ENCODE measurements at regions not wholly inside any gene's neighbourhood (a gene's known extent, or its start where the extent isn't known, plus 50 kb on each side); places are given as distances from the start of the nearest gene placed in this dataset.

GRCh38 chr6:3654898-3655297 is 96.6 kb downstream of the PXDC1 start:
- TF ChIP-seq PKNOX1 (IDR thresholded peaks at IDR 0.05) (no peak), ARNT (IDR thresholded peaks at IDR 0.05) (no peak), SP1 (IDR thresholded peaks at IDR 0.05) (no peak), NFRKB (IDR thresholded peaks at IDR 0.05) (no peak), HDGF (IDR thresholded peaks at IDR 0.05; ENCODE audit: borderline replicate concordance) (no peak), TARDBP (IDR thresholded peaks at IDR 0.05) (no peak), L3MBTL2 (conservative IDR thresholded peaks at IDR 0.05) (no peak), ZNF384 (IDR thresholded peaks at IDR 0.05) (no peak), ELF4 (IDR thresholded peaks at IDR 0.05) (no peak), FOXA1 (IDR thresholded peaks at IDR 0.05) (no peak), FOXK2 (IDR thresholded peaks at IDR 0.05) (no peak), SUZ12 (IDR thresholded peaks at IDR 0.05) (no peak), FOXM1 (IDR thresholded peaks at IDR 0.05; ENCODE audit: borderline replicate concordance) (no peak)
- CTCF ChIA-PET: no interaction called here
- DNase-seq (ENCODE audit: extremely low spot score): no peak
- POLR2A ChIA-PET: interaction anchor here (0.7 kb wide), 1 partner anchor 29 kb away, joined by 3 read pairs; no protein-coding TSS in a partner anchor

GRCh38 chr6:3654436-3654835 is 97.1 kb downstream of the PXDC1 start:
- TF ChIP-seq L3MBTL2 (conservative IDR thresholded peaks at IDR 0.05) (no peak), FOXM1 (IDR thresholded peaks at IDR 0.05; ENCODE audit: borderline replicate concordance) (no peak), CTBP1 (IDR thresholded peaks at IDR 0.05; ENCODE audit: borderline replicate concordance) (no peak)
- DNase-seq (ENCODE audit: extremely low spot score): no peak
- CTCF ChIA-PET: no interaction called here
- POLR2A ChIA-PET: no interaction called here

- TF ChIP-seq SP1 (IDR thresholded peaks at IDR 0.05): no peak
- no peak for TF ChIP-seq ARNT (IDR thresholded peaks at IDR 0.05)
- TF ChIP-seq PKNOX1 (IDR thresholded peaks at IDR 0.05): no peak
- no peak for TF ChIP-seq FOXK2 (IDR thresholded peaks at IDR 0.05)
- TF ChIP-seq SUZ12 (IDR thresholded peaks at IDR 0.05): no peak
- no peak for TF ChIP-seq BHLHE40 (IDR thresholded peaks at IDR 0.05; ENCODE audit: borderline replicate concordance)
- TF ChIP-seq NFRKB (IDR thresholded peaks at IDR 0.05): no peak
- TF ChIP-seq CTBP1 (IDR thresholded peaks at IDR 0.05; ENCODE audit: borderline replicate concordance): no peak
- no peak for TF ChIP-seq ZNF384 (IDR thresholded peaks at IDR 0.05)
- TF ChIP-seq FOXA1 (IDR thresholded peaks at IDR 0.05): no peak
- TF ChIP-seq LEF1 (IDR thresholded peaks at IDR 0.05; ENCODE audit: borderline replicate concordance): no peak
- TF ChIP-seq HDGF (IDR thresholded peaks at IDR 0.05; ENCODE audit: borderline replicate concordance): no peak
- TF ChIP-seq L3MBTL2 (conservative IDR thresholded peaks at IDR 0.05): no peak
- CTCF ChIA-PET: no interaction called here
- DNase-seq (ENCODE audit: extremely low spot score): no peak
- POLR2A ChIA-PET: no interaction called here
These were observed 97.9 kb downstream of the PXDC1 start for GRCh38 chr6:3653528-3654070.

GRCh38 chr6:3651698-3652229 is 99.7 kb downstream of the PXDC1 start:
- DNase-seq (ENCODE audit: extremely low spot score): no peak
- no peak for TF ChIP-seq TARDBP (IDR thresholded peaks at IDR 0.05)
- TF ChIP-seq FOXM1 (IDR thresholded peaks at IDR 0.05; ENCODE audit: borderline replicate concordance): no peak
- no peak for TF ChIP-seq BHLHE40 (IDR thresholded peaks at IDR 0.05; ENCODE audit: borderline replicate concordance)
- TF ChIP-seq FOXA1 (IDR thresholded peaks at IDR 0.05): no peak
- TF ChIP-seq SP1 (IDR thresholded peaks at IDR 0.05): no peak
- TF ChIP-seq CTBP1 (IDR thresholded peaks at IDR 0.05; ENCODE audit: borderline replicate concordance): no peak
- TF ChIP-seq HDGF (IDR thresholded peaks at IDR 0.05; ENCODE audit: borderline replicate concordance): no peak
- TF ChIP-seq SUZ12 (IDR thresholded peaks at IDR 0.05): no peak
- no peak for TF ChIP-seq L3MBTL2 (conservative IDR thresholded peaks at IDR 0.05)
- no peak for TF ChIP-seq FOXK2 (IDR thresholded peaks at IDR 0.05)
- no peak for TF ChIP-seq NFRKB (IDR thresholded peaks at IDR 0.05)
- ChIA-PET POLR2A (no interaction called here), CTCF (interaction anchor here (1.1 kb wide), 1 partner anchor 8 kb away, joined by 4 read pairs; no protein-coding TSS in a partner anchor)

- CTCF ChIA-PET: interaction anchor here (0.5 to 1.2 kb wide), 3 partner anchors 9 to 627 kb away, joined by 3 to 4 read pairs (median 4); no protein-coding TSS in a partner anchor
- DNase-seq (ENCODE audit: extremely low spot score): no peak
- POLR2A ChIA-PET: no interaction called here
- TF ChIP-seq SP1 (IDR thresholded peaks at IDR 0.05) (no peak), TARDBP (IDR thresholded peaks at IDR 0.05) (no peak), PKNOX1 (IDR thresholded peaks at IDR 0.05) (no peak), SUZ12 (IDR thresholded peaks at IDR 0.05) (no peak), NFRKB (IDR thresholded peaks at IDR 0.05) (no peak), FOXA1 (IDR thresholded peaks at IDR 0.05) (no peak), L3MBTL2 (conservative IDR thresholded peaks at IDR 0.05) (no peak), LEF1 (IDR thresholded peaks at IDR 0.05; ENCODE audit: borderline replicate concordance) (no peak)
These were observed 100.4 kb downstream of the PXDC1 start for GRCh38 chr6:3650959-3651697.
